NB4 (cell line): ENCODE measurements at regions not wholly inside any gene's neighbourhood (a gene's known extent, or its start where the extent isn't known, plus 50 kb on each side); places are given as distances from the start of the nearest gene placed in this dataset.

Source experiments
- DNase-seq: peaks from one replicate; pipeline ENCODE4 v3.0.0; 2010; ENCODE audit warnings: low read depth
- H3K4me3 ChIP-seq: one replicate; pipeline ENCODE4 v1.5.1; 2011; ENCODE audit warnings: mild to moderate bottlenecking, low read depth, low read length, moderate library complexity
- CTCF ChIP-seq: IDR thresholded peaks from one replicate; pipeline ENCODE4 v1.5.1; 2012; ENCODE audit warnings: low read depth, low read length
- MAX ChIP-seq: IDR thresholded peaks from 2 replicates; pipeline ENCODE4 v1.6.1; 2011; ENCODE audit warnings: low read depth, low read length
- MYC ChIP-seq: IDR thresholded peaks from 2 replicates; pipeline ENCODE4 v1.6.1; 2011; ENCODE audit warnings: low read depth, low read length
- POLR2A ChIP-seq: IDR thresholded peaks from 2 replicates; pipeline ENCODE4 v1.6.1; 2011; ENCODE audit warnings: mild to moderate bottlenecking; ENCODE audit not compliant: insufficient read length; ENCODE audit errors: extremely low read depth

- no peak for DNase-seq
- TF ChIP-seq MAX (no peak), MYC (no peak), CTCF (no peak), POLR2A (no peak)
- H3K4me3 ChIP-seq, result no peak overlapping the region
Measured at GRCh38 chr2:41464395-41464794, 583.4 kb upstream of the PKDCC start.

GRCh38 chr2:41475959-41476358 is 571.9 kb upstream of the PKDCC start:
- no peak for DNase-seq
- no peak overlapping the region for H3K4me3 ChIP-seq
- TF ChIP-seq MYC, result no peak
- TF ChIP-seq POLR2A, result no peak
- no peak for TF ChIP-seq MAX
- no peak for TF ChIP-seq CTCF

GRCh38 chr2:41482659-41483058 is 565.2 kb upstream of the PKDCC start:
- DNase-seq, result no peak
- no peak overlapping the region for H3K4me3 ChIP-seq
- TF ChIP-seq POLR2A (no peak), CTCF (no peak), MAX (no peak), MYC (no peak)

- H3K4me3 ChIP-seq, result no peak overlapping the region
- TF ChIP-seq MAX (no peak), POLR2A (no peak), MYC (no peak), CTCF (no peak)
- no peak for DNase-seq
Measured at GRCh38 chr2:41483226-41483625, 564.6 kb upstream of the PKDCC start.

- no peak for DNase-seq
- no peak overlapping the region for H3K4me3 ChIP-seq
- no peak for TF ChIP-seq POLR2A
- TF ChIP-seq MAX, result no peak
- TF ChIP-seq MYC, result no peak
- TF ChIP-seq CTCF, result no peak
Measured at GRCh38 chr2:41483982-41484857, 563.6 kb upstream of the PKDCC start.

- TF ChIP-seq MYC (no peak), CTCF (no peak), MAX (no peak), POLR2A (no peak)
Measured at GRCh38 chr2:41484858-41485234, 563.0 kb upstream of the PKDCC start.

More at GRCh38 chr2:41484858-41485234, 563.0 kb upstream of the PKDCC start:
- H3K4me3 ChIP-seq, result no peak overlapping the region
- no peak for DNase-seq
